GM21390 (cell line): ENCODE measurements at regions not wholly inside any gene's neighbourhood (a gene's known extent, or its start where the extent isn't known, plus 50 kb on each side); places are given as distances from the start of the nearest gene placed in this dataset.

ENCODE experiments used
- ATAC-seq: cut with Tn5 transposase; IDR thresholded peaks from one replicate; pipeline ENCODE4 v1.9.1; 2021; ENCODE audit not compliant: unreplicated experiment

GRCh38 chr3:106789276-106789675, 588.0 kb upstream of the CCDC54 start:
- no peak for ATAC-seq

- ATAC-seq: no peak
Observed at GRCh38 chr3:106792716-106793115, 584.5 kb upstream of the CCDC54 start.

- ATAC-seq: no peak
Observed at GRCh38 chr3:106794442-106794841, 582.8 kb upstream of the CCDC54 start.

- no peak for ATAC-seq
Observed at GRCh38 chr3:106795553-106795952, 581.7 kb upstream of the CCDC54 start.

- ATAC-seq: no peak
Observed at GRCh38 chr3:106797461-106797860, 579.8 kb upstream of the CCDC54 start.

GRCh38 chr3:106805625-106806024, 571.6 kb upstream of the CCDC54 start:
- ATAC-seq: no peak

- no peak for ATAC-seq
Observed at GRCh38 chr3:106806964-106807363, 570.3 kb upstream of the CCDC54 start.

- ATAC-seq: no peak
Observed at GRCh38 chr3:106809041-106809440, 568.2 kb upstream of the CCDC54 start.

GRCh38 chr3:106809623-106810299, 567.5 kb upstream of the CCDC54 start:
- no peak for ATAC-seq

- no peak for ATAC-seq
Observed at GRCh38 chr3:106810300-106810875, 566.9 kb upstream of the CCDC54 start.

- no peak for ATAC-seq
Observed at GRCh38 chr3:106811376-106811775, 565.9 kb upstream of the CCDC54 start.

- ATAC-seq: no peak
Observed at GRCh38 chr3:106813742-106814141, 563.5 kb upstream of the CCDC54 start.

GRCh38 chr3:106814231-106814630, 563.0 kb upstream of the CCDC54 start:
- ATAC-seq: no peak

- ATAC-seq: no peak
Observed at GRCh38 chr3:106816838-106817237, 560.4 kb upstream of the CCDC54 start.

GRCh38 chr3:106817706-106818105, 559.5 kb upstream of the CCDC54 start:
- ATAC-seq: no peak

GRCh38 chr3:106819440-106819839, 557.8 kb upstream of the CCDC54 start:
- no peak for ATAC-seq

- no peak for ATAC-seq
Observed at GRCh38 chr3:106820726-106821362, 556.4 kb upstream of the CCDC54 start.

GRCh38 chr3:106821801-106822200, 555.4 kb upstream of the CCDC54 start:
- no peak for ATAC-seq

- ATAC-seq: no peak
Observed at GRCh38 chr3:106822204-106822603, 555.0 kb upstream of the CCDC54 start.

- no peak for ATAC-seq
Observed at GRCh38 chr3:106823701-106824100, 553.5 kb upstream of the CCDC54 start.

GRCh38 chr3:106824856-106825255, 552.4 kb upstream of the CCDC54 start:
- no peak for ATAC-seq

- ATAC-seq: no peak
Observed at GRCh38 chr3:106825962-106826605, 551.2 kb upstream of the CCDC54 start.
